Endothelial cell of umbilical vein (primary cell): ENCODE measurements at regions not wholly inside any gene's neighbourhood (a gene's known extent, or its start where the extent isn't known, plus 50 kb on each side); places are given as distances from the start of the nearest gene placed in this dataset.

Source experiments
- BruUV-seq: library from RNA; stranded (reverse); fragments of 400-500 nt; replicated peaks from 2 replicates; lab custom pipeline; 2021; lab: Mats Ljungman, UMichigan
- CTCF ChIA-PET: fragments of 300-600, 350-600 bp; sonication (Branson Sonifier 250); formaldehyde crosslinking; loops from one replicate; lab custom pipeline; 2021; ENCODE audit warnings: antibody characterized with exemption, inconsistent platforms; lab: Charles Lee
- POLR2A ChIA-PET: fragments of 300-600, 350-600 bp; sonication (Branson Sonifier 250); formaldehyde crosslinking; loops from one replicate; lab custom pipeline; 2021; ENCODE audit warnings: antibody characterized with exemption, inconsistent platforms; lab: Charles Lee
- DNase-seq: peaks from one replicate; pipeline ENCODE4 v3.0.0-alpha.2; 2011; ENCODE audit warnings: low read depth, low spot score
- FAIRE-seq: peaks from 2 replicates; lab custom pipeline; 2011; peaks lifted over from hg19 to GRCh38; lab: Jason Lieb, UNC
- H2AFZ ChIP-seq: 2 replicates; pipeline ENCODE4 v1.6.0; 2012; ENCODE audit warnings: low read depth, low read length, control low read depth, inconsistent platforms
- H3K27ac ChIP-seq: 2 replicates; pipeline ENCODE4 v1.5.1; 2011; ENCODE audit warnings: low read depth, mild to moderate bottlenecking, control low read depth, low read length, moderate library complexity; ENCODE audit not compliant: insufficient read depth
- H3K27me3 ChIP-seq, 2 experiments: 2 replicates each; pipeline versions ENCODE4 v1.6.0 to v1.6.1; 2011; ENCODE audit warnings: low read length in 2 of 2, mixed read lengths in 1 of 2; ENCODE audit not compliant: control insufficient read depth in 2 of 2, insufficient read depth in 2 of 2
- H3K36me3 ChIP-seq, 2 experiments: 2 replicates in 1 of 2; 3 replicates in 1 of 2; pipeline ENCODE4 v1.5.1; 2011; ENCODE audit warnings: low read length in 2 of 2, mild to moderate bottlenecking in 1 of 2, moderate library complexity in 1 of 2; ENCODE audit not compliant: control insufficient read depth in 2 of 2, insufficient read depth in 2 of 2; ENCODE audit errors: extremely low read depth in 1 of 2
- H3K4me1 ChIP-seq: 3 replicates; pipeline ENCODE4 v1.5.1; 2011; ENCODE audit warnings: mild to moderate bottlenecking, low read length; ENCODE audit not compliant: control insufficient read depth, insufficient read depth; ENCODE audit errors: extremely low read depth
- H3K4me2 ChIP-seq: 2 replicates; pipeline ENCODE4 v1.6.1; 2011; ENCODE audit warnings: low read length, control low read depth, mixed read lengths; ENCODE audit not compliant: insufficient read depth
- H3K4me3 ChIP-seq, 3 experiments: fragments of 200-600 bp in 1 of 3; sonication (generic), shearing (Covaris generic) in 1 of 3; replicated peaks in 1 of 3; 2 replicates each; pipeline ENCODE4 v1.5.1; 2011 to 2016; ENCODE audit warnings: control low read depth in 3 of 3, low read length in 3 of 3, mild to moderate bottlenecking in 2 of 3, inconsistent platforms in 1 of 3, low read depth in 1 of 3, moderate library complexity in 1 of 3; ENCODE audit not compliant: insufficient read depth in 1 of 3
- H3K79me2 ChIP-seq: 2 replicates; pipeline ENCODE4 v1.6.0; 2012; ENCODE audit warnings: low read length, inconsistent platforms; ENCODE audit not compliant: control insufficient read depth, insufficient read depth
- H3K9ac ChIP-seq: replicated peaks from 2 replicates; pipeline ENCODE3; 2011; ENCODE audit warnings: low read length, control low read depth; ENCODE audit not compliant: insufficient read depth; ENCODE audit errors: extremely low read depth
- H3K9me1 ChIP-seq: replicated peaks from 3 replicates; pipeline ENCODE4 v1.6.0; 2011; ENCODE audit warnings: mild to moderate bottlenecking, low read length; ENCODE audit not compliant: control insufficient read depth, insufficient read depth; ENCODE audit errors: extremely low read depth
- H3K9me3 ChIP-seq: replicated peaks from 2 replicates; pipeline ENCODE4 v1.5.1; 2012; ENCODE audit warnings: low read length, inconsistent platforms; ENCODE audit not compliant: control insufficient read depth, insufficient read depth
- H4K20me1 ChIP-seq: replicated peaks from 2 replicates; pipeline ENCODE3; 2011; ENCODE audit warnings: mild to moderate bottlenecking, low read length; ENCODE audit not compliant: control insufficient read depth, insufficient read depth; ENCODE audit errors: extremely low read depth
- EZH2 ChIP-seq: IDR thresholded peaks from 2 replicates; pipeline ENCODE4 v1.6.1; 2012; ENCODE audit warnings: borderline replicate concordance, low read depth, mild to moderate bottlenecking, moderate library complexity, low read length, inconsistent platforms; ENCODE audit not compliant: severe bottlenecking
- FOS ChIP-seq: IDR thresholded peaks from 2 replicates; pipeline ENCODE4 v1.6.1; 2011; ENCODE audit warnings: mild to moderate bottlenecking, low read length, moderate library complexity, borderline replicate concordance; ENCODE audit not compliant: insufficient read depth
- GATA2 ChIP-seq: IDR thresholded peaks from 2 replicates; pipeline ENCODE4 v1.7.0; 2011; ENCODE audit warnings: low read depth, mild to moderate bottlenecking, moderate library complexity, mixed read lengths, low read length; ENCODE audit not compliant: insufficient read length, insufficient read depth
- JUN ChIP-seq: IDR thresholded peaks from 2 replicates; pipeline ENCODE4 v1.6.1; 2011; ENCODE audit warnings: borderline replicate concordance, low read depth; ENCODE audit not compliant: insufficient read length, insufficient read depth
- MYC ChIP-seq: IDR thresholded peaks from one replicate; pipeline ENCODE4 v1.6.1; 2011; ENCODE audit warnings: mild to moderate bottlenecking, low read depth, low read length
- POLR2A ChIP-seq: IDR thresholded peaks from 2 replicates; pipeline ENCODE4 v1.6.1; 2012; ENCODE audit warnings: low read depth, mild to moderate bottlenecking, control low read depth, low read length
- dilution Hi-C: fragments of 300-500 bp; cut with MboI; formaldehyde crosslinking; loops from one replicate; pipeline ENCODE4 v1.15.0; 2019; ENCODE audit warnings: low sequenced_read_pairs; ENCODE audit not compliant: extremely low pct_ligation_motif_present
- intact Hi-C: fragments of 100-400 bp; cut with micrococcal nuclease; formaldehyde crosslinking; loops from one replicate; pipeline ENCODE4 v1.10.0; 2022
- TF ChIP-seq, protein P1 (sequence below), 2 donors: IDR thresholded peaks; 1 replicate in 1 of 2; 2 replicates in 1 of 2; pipeline ENCODE4 v1.5.1; 2011; ENCODE audit warnings: low read length in 2 of 2, mild to moderate bottlenecking in 2 of 2, moderate library complexity in 2 of 2, control low read depth in 1 of 2, inconsistent platforms in 1 of 2, low read depth in 1 of 2; ENCODE audit not compliant: insufficient read depth in 1 of 2; ENCODE audit errors: extremely low read depth in 1 of 2

GRCh38 chr3:86420990-86421739 lies 569.8 kb downstream of the VGLL3 start:
- intact Hi-C loops, result no loop called here
- FAIRE-seq (no peak), DNase-seq (no peak)
- no peak overlapping the region for H3K9ac ChIP-seq
- no peaks in the 10 kb centered on the region for H3K9me1 ChIP-seq
- dilution Hi-C loops, result no loop called here
- H4K20me1 ChIP-seq, result no peaks in the 10 kb centered on the region
- no peak overlapping the region for H3K27ac ChIP-seq
- CTCF ChIA-PET, result interaction anchor here (0.7 kb wide), 1 partner anchor 348 kb away, joined by 3 read pairs; no protein-coding TSS in a partner anchor
- H3K27me3 ChIP-seq, result no peaks in the 10 kb centered on the region
- POLR2A ChIA-PET, result no interaction called here
- no TSS peak for BruUV-seq
- no peaks in the 10 kb centered on the region for H3K4me1 ChIP-seq
- H2AFZ ChIP-seq, result no peak overlapping the region
- no peak overlapping the region for H3K4me2 ChIP-seq
- H3K9me3 ChIP-seq, result no peaks in the 10 kb centered on the region
- H3K36me3 ChIP-seq, result no peaks in the 10 kb centered on the region
- no peaks in the 10 kb centered on the region for H3K79me2 ChIP-seq
- no peak for TF ChIP-seq FOS
- TF ChIP-seq, protein P1, sequence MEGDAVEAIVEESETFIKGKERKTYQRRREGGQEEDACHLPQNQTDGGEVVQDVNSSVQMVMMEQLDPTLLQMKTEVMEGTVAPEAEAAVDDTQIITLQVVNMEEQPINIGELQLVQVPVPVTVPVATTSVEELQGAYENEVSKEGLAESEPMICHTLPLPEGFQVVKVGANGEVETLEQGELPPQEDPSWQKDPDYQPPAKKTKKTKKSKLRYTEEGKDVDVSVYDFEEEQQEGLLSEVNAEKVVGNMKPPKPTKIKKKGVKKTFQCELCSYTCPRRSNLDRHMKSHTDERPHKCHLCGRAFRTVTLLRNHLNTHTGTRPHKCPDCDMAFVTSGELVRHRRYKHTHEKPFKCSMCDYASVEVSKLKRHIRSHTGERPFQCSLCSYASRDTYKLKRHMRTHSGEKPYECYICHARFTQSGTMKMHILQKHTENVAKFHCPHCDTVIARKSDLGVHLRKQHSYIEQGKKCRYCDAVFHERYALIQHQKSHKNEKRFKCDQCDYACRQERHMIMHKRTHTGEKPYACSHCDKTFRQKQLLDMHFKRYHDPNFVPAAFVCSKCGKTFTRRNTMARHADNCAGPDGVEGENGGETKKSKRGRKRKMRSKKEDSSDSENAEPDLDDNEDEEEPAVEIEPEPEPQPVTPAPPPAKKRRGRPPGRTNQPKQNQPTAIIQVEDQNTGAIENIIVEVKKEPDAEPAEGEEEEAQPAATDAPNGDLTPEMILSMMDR (IDR thresholded peaks at IDR 0.05; ENCODE audit: extremely low read depth in 1 of 2, insufficient read depth in 1 of 2, low read depth in 1 of 2, low read length in 2 of 2), result no peak
- TF ChIP-seq GATA2, result no peak
- TF ChIP-seq JUN, result no peak
- TF ChIP-seq POLR2A, result no peak
- no peak for TF ChIP-seq EZH2
- no peak for TF ChIP-seq MYC
- H3K4me3 ChIP-seq, result no peak overlapping the region
